Lower lobe of right lung (tissue), 2 donors: ENCODE measurements at regions not wholly inside any gene's neighbourhood (a gene's known extent, or its start where the extent isn't known, plus 50 kb on each side); places are given as distances from the start of the nearest gene placed in this dataset.

Experiments used
- ATAC-seq, 2 donors: fragments of 200-7000 bp; cut with Tn5 transposase; one replicate each; pipeline ENCODE4 v1.9.1; 2020 to 2022; ENCODE audit warnings: mild to moderate bottlenecking in 2 of 2, moderate library complexity in 2 of 2
- DNase-seq: peaks from one replicate; pipeline ENCODE4 v3.0.0-alpha.2; 2020
- H3K27ac ChIP-seq: fragments of 200-600 bp; one replicate; pipeline ENCODE4 v1.8.0; 2022
- H3K27me3 ChIP-seq: fragments of 200-600 bp; one replicate; pipeline ENCODE4 v1.8.0; 2022; ENCODE audit warnings: low read depth
- H3K36me3 ChIP-seq: fragments of 200-600 bp; one replicate; pipeline ENCODE4 v1.8.0; 2022; ENCODE audit warnings: mild to moderate bottlenecking
- H3K4me1 ChIP-seq: fragments of 200-600 bp; one replicate; pipeline ENCODE4 v1.8.0; 2022
- H3K4me3 ChIP-seq: fragments of 200-600 bp; one replicate; pipeline ENCODE4 v1.8.0; 2022; ENCODE audit warnings: mild to moderate bottlenecking
- H3K9me3 ChIP-seq: fragments of 200-600 bp; one replicate; pipeline ENCODE4 v1.8.0; 2022
- intact Hi-C: fragments of 100-400 bp; cut with DNase I; formaldehyde crosslinking; loops from one replicate; pipeline ENCODE4 v1.11.0; 2022
- TF ChIP-seq, protein P1 (sequence below): fragments of 200-600 bp; IDR thresholded peaks from one replicate; pipeline ENCODE4 v1.8.0; 2022; ENCODE audit warnings: antibody characterized with exemption, mild to moderate bottlenecking
- donor health status: DM: no; HTN: yes; CAD: no; lungs with severe emphysema.

- peaks cover 28% of the 10 kb centered on the region for H3K27me3 ChIP-seq
- H3K4me1 ChIP-seq: no peaks in the 10 kb centered on the region
- ATAC-seq (no peak), DNase-seq (no peak)
- intact Hi-C loops: no loop called here
- no peaks in the 10 kb centered on the region for H3K36me3 ChIP-seq
- no peak overlapping the region for H3K27ac ChIP-seq
- TF ChIP-seq, protein P1, sequence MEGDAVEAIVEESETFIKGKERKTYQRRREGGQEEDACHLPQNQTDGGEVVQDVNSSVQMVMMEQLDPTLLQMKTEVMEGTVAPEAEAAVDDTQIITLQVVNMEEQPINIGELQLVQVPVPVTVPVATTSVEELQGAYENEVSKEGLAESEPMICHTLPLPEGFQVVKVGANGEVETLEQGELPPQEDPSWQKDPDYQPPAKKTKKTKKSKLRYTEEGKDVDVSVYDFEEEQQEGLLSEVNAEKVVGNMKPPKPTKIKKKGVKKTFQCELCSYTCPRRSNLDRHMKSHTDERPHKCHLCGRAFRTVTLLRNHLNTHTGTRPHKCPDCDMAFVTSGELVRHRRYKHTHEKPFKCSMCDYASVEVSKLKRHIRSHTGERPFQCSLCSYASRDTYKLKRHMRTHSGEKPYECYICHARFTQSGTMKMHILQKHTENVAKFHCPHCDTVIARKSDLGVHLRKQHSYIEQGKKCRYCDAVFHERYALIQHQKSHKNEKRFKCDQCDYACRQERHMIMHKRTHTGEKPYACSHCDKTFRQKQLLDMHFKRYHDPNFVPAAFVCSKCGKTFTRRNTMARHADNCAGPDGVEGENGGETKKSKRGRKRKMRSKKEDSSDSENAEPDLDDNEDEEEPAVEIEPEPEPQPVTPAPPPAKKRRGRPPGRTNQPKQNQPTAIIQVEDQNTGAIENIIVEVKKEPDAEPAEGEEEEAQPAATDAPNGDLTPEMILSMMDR: no peak
- H3K4me3 ChIP-seq: no peak overlapping the region
- no peaks in the 10 kb centered on the region for H3K9me3 ChIP-seq
Observed at GRCh38 chr1:11345971-11346715, 73.1 kb downstream of the UBIAD1 start.

DNA sequence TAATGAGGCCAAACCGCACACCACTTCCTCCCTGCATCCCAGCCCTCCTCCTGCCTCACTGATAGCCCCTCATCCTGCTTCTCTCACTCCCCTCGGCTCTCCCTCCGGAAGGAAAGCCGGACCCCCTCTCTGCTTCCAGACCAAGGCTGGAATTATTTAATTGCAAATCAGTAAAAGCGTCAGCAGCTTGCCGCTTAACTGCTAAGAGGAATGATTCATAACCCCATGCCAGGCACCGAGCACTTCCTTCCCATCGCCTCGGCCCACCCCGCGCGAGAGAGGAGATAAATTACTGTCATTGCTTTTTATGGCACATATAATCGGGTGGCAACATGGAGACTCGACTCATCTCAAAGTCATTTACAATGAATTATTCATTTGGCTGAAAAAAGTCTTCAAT lies 77.3 kb downstream of the UBIAD1 start:
- no peaks in the 10 kb centered on the region for H3K36me3 ChIP-seq
- no peaks in the 10 kb centered on the region for H3K9me3 ChIP-seq
- no peak for ATAC-seq
- H3K27ac ChIP-seq: no peak overlapping the region
- H3K4me1 ChIP-seq: no peaks in the 10 kb centered on the region
- peaks cover 15% of the 10 kb centered on the region for H3K27me3 ChIP-seq
- TF ChIP-seq, protein P1: no peak
- intact Hi-C loops: no loop called here
- H3K4me3 ChIP-seq: no peak overlapping the region
- no peak for DNase-seq

- no peak overlapping the region for H3K4me3 ChIP-seq
- no peaks in the 10 kb centered on the region for H3K9me3 ChIP-seq
- H3K27ac ChIP-seq: no peak overlapping the region
- ATAC-seq (no peak), DNase-seq (no peak)
- H3K4me1 ChIP-seq: no peaks in the 10 kb centered on the region
- intact Hi-C loops: no loop called here
- H3K36me3 ChIP-seq: no peaks in the 10 kb centered on the region
- peaks cover 14% of the 10 kb centered on the region for H3K27me3 ChIP-seq
- TF ChIP-seq, protein P1: no peak
Observed at GRCh38 chr1:11352058-11352715, 79.2 kb downstream of the UBIAD1 start.

- ATAC-seq: no peak
- Histone ChIP-seq H3K4me3 (no peak overlapping the region), H3K27me3 (peaks cover 23% of the 10 kb centered on the region)
Observed at GRCh38 chr1:11352816-11353799, 80.1 kb downstream of the UBIAD1 start.

More at GRCh38 chr1:11352816-11353799, 80.1 kb downstream of the UBIAD1 start:
- TF ChIP-seq, protein P1: no peak
- Histone ChIP-seq H3K36me3 (no peaks in the 10 kb centered on the region), H3K4me1 (no peaks in the 10 kb centered on the region), H3K9me3 (no peaks in the 10 kb centered on the region), H3K27ac (no peak overlapping the region)
- DNase-seq: no peak
- intact Hi-C loops: no loop called here
